ENCODE measurements at regions not wholly inside any gene's neighbourhood (a gene's known extent, or its start where the extent isn't known, plus 50 kb on each side); places are given as distances from the start of the nearest gene placed in this dataset.

DNA sequence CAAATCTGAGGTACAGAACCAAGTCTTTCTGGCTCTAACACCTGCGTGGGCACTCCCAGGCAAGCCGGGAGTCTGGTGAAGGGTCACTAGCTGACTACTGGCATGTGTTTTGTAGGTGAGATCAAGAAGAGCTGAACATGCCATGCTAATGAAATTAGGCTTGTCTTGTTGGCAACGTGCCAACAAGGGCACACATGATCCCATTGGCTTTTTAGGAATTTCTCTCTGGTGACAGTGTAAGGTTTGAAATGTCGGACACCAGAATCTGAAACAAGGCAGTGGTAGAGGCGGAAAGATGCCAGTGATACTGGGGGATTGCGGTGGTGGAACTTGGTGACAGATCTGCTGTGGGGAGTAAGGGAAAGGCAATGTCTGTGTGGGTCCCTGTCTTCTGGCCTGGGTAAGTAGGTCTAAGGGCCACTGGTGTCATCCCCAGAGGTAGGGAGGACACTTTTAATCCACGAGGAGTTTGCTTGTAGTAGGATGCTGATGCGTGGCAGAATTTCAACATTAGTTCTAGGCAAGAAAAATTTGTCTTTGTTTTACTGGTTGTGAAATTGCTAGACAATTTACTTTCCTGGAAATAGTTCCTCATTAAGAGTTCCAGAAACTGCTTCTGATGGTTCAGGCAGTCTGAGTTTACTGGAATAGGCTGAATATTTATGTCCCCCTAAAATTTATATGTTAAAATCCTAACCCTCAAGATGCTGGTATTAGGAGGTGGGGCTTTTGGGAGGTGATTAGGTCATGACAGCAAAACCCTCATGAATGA is 52.6 kb upstream of the ACMSD start:
- no peak overlapping the region for H3K27ac ChIP-seq
- no peak for TF ChIP-seq CTCF (conservative IDR thresholded peaks at IDR 0.05)

GRCh38 chr2:134788417-134788816 is 50.0 kb upstream of the ACMSD start:
- no peak overlapping the region for H3K27ac ChIP-seq
- no peak for TF ChIP-seq CTCF (conservative IDR thresholded peaks at IDR 0.05)

All from VCaP (cell line).